RPMI7951 (cell line): ENCODE measurements at regions not wholly inside any gene's neighbourhood (a gene's known extent, or its start where the extent isn't known, plus 50 kb on each side); places are given as distances from the start of the nearest gene placed in this dataset.
A peak's percentile ranks its signal among the peaks of the same experiment; 100 is the strongest.

Source experiments
- DNase-seq: peaks from one replicate; pipeline ENCODE4 v3.0.0-alpha.2; 2012; ENCODE audit warnings: low read depth

DNA sequence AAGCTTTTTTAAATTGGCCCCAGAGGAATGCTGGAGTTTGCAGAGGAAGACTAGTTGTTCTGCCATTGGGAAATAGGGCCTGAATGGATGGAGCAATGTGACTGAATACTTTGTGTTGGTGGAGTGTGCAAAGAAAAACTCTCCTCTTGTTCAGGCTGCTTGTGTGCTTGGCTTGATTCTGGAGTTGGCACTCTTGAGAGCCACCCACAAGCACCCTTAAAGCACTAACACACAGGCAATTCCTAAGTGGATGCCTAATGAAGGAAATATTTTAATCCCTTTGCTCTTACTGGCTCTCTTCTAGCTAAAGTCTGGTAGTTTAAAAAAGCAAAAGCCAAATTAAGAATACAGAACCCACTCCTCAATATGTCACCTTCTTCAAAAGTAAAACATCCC, 304.4 kb upstream of the C2CD4B start:
- DNase-seq = no peak

DNA sequence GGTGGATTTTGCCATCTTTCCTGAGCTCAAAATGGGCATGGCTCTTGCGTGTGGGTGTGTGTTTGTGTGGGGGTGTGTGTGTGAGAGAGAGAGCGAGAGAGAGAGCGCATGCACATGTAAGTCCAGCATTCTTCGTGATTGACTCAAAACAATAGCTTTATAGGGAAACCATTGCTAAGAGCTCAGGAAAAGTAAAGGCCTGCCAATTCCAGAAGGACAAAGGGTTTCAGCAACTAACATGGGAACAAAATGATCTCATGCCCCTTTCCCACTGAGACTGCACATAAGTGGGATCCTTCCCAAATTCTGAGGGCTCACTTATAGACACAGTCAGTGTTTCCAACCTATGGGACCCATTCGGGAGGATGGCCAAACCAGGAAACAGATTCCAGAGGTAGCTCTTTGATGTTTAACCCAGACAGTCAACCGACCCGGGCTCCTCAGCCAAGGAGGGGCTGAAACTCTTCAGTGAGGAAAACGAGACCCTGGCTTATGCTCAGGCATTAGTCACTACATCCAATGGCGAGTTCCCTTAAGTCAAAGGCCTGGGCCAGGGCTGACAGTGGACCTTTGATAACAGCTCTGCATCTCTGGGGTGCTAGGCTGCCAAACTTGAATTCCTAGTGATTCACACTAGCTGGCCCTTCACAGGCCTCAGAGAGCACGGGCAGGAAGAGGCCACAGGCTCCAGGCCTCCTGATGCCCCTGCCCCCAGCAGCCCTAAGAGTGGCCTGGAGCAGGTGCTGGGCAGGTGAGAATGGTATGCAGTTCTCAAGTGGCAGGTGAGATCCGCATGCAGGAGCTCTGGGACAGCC, 305.0 kb upstream of the C2CD4B start:
- peak; percentile 85 for DNase-seq

DNA sequence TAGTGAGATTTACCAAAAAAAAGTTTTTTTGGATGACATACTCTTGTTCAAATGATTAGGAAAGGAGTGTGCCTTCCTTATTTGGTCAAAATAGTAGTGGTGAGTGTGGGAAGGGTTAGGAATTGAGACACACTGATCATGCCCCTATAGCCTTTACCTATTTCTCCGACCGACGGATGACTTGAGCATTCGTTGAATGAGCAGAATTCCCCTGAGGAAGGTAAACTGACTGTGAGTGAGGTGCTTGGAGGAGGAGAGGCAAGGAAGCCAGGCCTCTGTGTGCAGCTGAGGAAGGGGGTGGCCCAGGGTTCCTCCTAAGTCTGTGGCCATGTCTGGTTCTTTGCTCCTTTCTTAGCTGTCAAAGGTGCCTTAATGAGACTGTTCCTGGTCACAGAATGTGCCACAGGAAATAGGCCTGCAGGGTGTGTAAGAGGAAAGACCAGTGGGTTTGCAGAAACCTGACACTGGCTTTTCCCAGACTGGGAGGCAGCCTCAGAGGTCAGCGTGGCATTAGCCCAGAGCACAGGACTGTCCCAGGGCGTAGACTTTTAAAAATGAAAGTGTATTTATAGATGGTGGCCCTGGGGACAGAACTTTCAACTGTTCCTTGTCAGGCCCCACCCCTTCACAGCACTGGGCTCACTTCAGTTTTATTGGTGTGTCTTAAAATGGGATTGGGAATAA, 307.7 kb upstream of the C2CD4B start:
- peak; percentile 72 for DNase-seq

GRCh38 chr15:62474021-62474770, 309.1 kb upstream of the C2CD4B start:
- no peak for DNase-seq

- no peak for DNase-seq
These were observed 309.7 kb upstream of the C2CD4B start for GRCh38 chr15:62474771-62475124.

GRCh38 chr15:62475591-62475990, 310.5 kb upstream of the C2CD4B start:
- DNase-seq = no peak

DNA sequence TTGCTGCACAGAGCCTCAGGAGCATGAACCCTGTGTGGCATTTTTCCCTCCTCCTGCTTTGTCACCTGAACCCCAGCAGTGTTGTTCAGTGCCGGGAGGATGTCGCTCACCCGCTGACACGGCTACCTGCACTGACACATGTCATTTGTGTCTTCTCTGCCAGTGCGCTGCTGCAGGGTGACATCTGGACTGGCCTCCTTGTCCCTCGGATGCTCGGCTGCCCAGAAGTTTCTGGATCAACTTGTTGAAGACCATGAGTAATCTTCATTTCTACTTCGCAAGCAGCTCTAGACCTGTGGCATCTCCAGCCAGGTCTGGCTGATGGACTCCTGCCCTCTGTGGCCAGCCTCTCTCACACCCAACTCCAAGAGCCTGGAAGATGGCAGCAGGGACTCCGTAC, 311.1 kb upstream of the C2CD4B start:
- DNase-seq = no peak

- DNase-seq = no peak
These were observed 312.8 kb upstream of the C2CD4B start for GRCh38 chr15:62477929-62478328.

DNA sequence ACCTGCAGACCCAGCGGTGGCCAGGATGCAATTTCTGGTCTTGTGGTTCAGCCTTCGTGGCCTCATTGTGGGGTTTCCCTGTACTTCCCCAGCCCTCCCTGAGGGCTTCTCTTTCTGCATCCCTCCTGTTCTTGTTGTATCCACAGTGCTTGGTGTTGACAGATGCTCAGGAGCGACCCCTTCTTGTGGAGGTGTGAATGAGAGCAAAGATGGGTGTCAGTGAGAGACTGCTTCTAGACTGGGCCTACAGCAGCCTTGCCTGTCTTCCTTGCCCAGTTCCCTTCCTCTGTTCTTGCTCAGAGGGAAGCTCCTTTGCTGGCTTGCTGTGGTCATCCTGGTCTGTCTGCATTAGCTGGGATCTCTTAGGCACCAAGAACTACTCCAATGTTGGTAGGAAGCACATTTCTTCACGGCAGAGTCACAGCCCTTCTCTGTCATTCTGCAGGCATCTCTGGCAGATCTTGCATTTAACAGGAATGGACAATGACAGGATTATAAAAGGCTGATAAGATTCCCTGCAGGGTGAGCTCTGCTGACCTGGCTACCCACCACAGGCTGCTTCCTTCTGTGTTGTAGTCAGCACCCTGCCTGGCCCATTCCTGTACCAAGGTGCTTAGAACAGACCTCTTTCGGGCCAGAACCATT, 317.8 kb upstream of the C2CD4B start:
- peak; percentile 53 for DNase-seq

DNA sequence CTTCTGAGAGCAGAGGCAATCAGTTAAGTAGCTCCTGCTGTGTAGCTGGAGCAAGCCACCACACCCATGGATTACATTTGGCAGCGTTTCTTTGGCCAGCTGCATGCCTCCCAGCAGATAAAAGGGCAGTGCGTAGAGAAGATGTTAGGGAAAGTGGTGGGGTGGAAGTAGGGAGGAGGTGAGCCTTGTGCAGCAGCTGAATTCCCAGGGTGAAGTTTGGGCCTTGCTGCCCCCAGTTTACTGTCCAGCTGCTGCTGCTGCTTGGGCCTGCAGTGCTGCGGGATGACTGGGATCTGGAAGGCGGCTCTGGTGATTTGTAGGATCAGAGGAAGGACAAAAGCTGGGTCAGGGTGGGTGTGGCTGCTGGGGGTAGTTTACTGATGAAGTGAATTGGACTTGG, 318.7 kb upstream of the C2CD4B start:
- DNase-seq = peak; percentile 64

- DNase-seq = no peak
These were observed 320.2 kb upstream of the C2CD4B start for GRCh38 chr15:62485170-62485720.

DNA sequence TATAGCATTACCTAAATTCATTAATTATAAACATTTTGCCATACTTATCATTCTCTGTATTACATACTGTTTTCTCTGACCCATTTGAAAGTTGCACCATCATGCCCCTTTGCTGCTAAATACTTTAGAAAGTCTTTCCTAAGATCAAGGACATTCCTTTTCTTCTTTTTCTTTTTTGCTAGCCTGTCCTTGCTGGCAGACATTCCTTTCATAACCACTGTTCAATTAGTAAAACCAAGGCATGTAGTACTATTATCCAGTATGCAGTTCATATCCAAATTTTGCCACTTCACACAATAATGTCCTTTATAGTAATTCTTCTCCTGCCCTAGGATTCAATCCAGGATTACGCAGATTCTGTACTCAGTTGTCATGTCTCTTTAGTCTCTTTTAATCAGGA, 321.0 kb upstream of the C2CD4B start:
- no peak for DNase-seq

DNA sequence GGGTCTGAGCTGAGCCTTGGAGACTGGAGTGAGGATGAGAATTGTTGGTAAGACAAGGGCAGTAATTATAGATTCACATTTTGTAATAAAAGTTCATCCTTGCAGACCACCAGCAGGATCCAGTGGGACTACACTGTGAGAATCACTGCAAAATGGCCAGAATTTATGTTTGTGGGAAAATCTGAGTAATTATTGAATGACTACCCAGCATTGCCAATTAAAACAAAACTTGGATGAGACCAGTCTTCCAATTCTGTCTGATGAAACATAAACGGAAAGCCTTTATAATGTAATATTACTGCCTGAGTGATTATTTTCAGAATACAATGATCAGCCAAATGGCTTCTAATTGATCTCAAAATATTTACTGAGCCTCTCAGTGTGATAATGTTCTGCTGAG, 323.3 kb upstream of the C2CD4B start:
- no peak for DNase-seq

DNA sequence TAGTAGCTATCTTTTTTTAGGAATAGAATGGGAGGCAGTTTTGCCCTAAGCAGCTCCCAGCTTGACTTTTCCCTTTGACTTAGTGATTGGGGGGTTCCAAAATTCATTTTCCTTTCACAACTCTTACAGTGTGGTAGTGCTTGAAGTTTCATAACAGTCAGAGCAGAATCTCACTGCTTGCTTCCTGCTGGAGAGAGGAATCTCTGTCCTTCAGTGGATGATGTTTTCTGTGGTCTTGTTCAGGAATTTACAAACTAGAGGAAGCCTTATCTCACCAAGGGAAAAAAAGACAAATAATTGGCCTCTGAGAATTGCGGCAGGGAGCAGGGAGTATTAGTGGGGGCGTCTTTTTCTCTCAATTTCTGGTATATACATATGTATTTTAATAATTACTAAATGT, 326.6 kb upstream of the C2CD4B start:
- DNase-seq = no peak

DNA sequence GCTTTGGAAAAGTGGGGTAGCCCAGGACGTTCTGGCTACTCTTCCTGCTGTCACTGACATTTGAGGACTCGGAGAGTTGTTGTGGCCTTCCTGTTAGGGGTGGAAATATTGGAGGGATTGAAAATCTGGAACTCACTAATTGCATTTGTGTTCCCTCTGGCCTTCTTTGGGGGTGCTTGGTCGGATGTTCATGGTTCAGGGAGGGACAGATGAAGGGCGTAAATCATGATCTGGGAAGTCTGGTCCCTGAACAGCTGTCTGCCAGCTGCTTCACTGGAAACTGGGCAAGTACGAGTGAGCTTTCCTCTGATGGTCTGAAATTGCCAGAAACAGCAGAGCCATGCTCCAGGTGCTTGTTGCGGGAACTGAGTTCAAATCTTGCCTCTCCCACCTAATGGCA, 327.8 kb upstream of the C2CD4B start:
- peak; percentile 61 for DNase-seq

DNA sequence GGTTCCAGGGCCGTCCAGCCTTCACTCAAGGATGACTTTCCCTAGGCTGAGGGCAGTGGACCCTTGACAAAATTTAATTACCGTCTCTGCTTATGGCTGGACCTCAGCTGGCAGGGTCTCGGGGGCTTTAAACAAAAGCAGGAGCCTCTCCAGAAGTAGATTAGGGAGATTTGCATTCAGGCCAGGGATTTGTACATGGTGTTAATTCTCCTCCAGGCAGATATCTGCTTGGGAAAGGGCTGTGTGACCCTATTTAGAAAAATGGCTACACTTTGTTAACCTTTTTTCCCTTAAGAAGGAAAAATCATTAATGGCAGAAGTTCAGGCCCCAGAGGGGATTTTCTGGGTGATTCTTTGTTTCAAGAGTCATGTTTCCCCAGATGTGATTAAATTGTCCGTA, 329.1 kb upstream of the C2CD4B start:
- no peak for DNase-seq

GRCh38 chr15:62495670-62496614, 330.9 kb upstream of the C2CD4B start:
- peak; percentile 90 for DNase-seq

GRCh38 chr15:62497356-62497755, 332.3 kb upstream of the C2CD4B start:
- no peak for DNase-seq

- no peak for DNase-seq
These were observed 333.2 kb upstream of the C2CD4B start for GRCh38 chr15:62498278-62498677.

- no peak for DNase-seq
These were observed 333.6 kb upstream of the C2CD4B start for GRCh38 chr15:62498712-62499111.

DNA sequence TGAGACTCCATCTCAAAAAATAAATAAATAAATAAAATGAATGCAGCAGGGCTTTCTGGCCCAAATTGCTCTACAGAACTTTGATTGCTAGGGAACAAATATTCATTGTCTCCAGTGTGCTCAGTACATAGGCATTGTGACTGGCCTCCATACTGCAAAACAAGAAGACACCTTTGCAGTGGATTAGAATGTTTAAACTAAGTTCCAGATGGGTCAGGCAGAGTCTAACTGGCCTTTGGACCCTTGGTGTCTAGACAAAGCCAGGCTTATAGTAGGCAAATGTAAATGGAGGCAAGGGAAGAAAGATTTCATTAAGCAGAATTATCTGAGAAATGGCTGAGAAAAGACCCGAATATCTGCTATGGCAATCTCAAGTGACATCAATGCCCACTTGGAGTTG, 335.2 kb upstream of the C2CD4B start:
- no peak for DNase-seq
